Fibroblast of lung (primary cell): ENCODE measurements at regions not wholly inside any gene's neighbourhood (a gene's known extent, or its start where the extent isn't known, plus 50 kb on each side); places are given as distances from the start of the nearest gene placed in this dataset.

Experiments
- EZH2 ChIP-seq: IDR thresholded peaks from 2 replicates; pipeline ENCODE4 v1.5.1; 2012; ENCODE audit warnings: low read length, control low read depth, mild to moderate bottlenecking; ENCODE audit errors: missing control alignments
- TF ChIP-seq, protein P1 (sequence below), 2 donors: IDR thresholded peaks in 1 of 2; conservative IDR thresholded peaks in 1 of 2; 1 replicate in 1 of 2; 2 replicates in 1 of 2; pipeline ENCODE4 v1.5.1; 2011 to 2012; ENCODE audit warnings: low read length in 2 of 2, control low read depth in 1 of 2, inconsistent platforms in 1 of 2, low read depth in 1 of 2, mild to moderate bottlenecking in 1 of 2

DNA sequence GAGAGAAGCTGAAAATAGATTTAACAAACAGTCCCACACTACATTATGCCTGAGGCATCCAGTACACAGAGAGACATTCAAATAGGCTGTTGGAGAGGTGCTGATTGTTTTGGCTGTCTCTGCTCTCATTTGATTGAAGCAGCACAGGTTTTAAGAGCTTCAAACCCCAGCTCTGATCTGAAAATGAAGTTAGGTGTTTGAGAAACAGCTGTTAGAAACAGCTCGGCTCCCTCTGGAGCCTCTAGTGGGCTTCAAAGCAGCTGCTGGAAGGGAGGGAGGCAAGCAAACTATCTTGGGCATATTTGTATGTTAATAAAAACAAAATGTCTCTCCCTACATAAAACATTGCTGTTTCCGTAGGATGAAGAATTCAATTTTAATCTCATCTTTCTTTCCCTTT lies 607.3 kb upstream of the GOT2 start:
- TF ChIP-seq, protein P1, sequence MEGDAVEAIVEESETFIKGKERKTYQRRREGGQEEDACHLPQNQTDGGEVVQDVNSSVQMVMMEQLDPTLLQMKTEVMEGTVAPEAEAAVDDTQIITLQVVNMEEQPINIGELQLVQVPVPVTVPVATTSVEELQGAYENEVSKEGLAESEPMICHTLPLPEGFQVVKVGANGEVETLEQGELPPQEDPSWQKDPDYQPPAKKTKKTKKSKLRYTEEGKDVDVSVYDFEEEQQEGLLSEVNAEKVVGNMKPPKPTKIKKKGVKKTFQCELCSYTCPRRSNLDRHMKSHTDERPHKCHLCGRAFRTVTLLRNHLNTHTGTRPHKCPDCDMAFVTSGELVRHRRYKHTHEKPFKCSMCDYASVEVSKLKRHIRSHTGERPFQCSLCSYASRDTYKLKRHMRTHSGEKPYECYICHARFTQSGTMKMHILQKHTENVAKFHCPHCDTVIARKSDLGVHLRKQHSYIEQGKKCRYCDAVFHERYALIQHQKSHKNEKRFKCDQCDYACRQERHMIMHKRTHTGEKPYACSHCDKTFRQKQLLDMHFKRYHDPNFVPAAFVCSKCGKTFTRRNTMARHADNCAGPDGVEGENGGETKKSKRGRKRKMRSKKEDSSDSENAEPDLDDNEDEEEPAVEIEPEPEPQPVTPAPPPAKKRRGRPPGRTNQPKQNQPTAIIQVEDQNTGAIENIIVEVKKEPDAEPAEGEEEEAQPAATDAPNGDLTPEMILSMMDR (conservative IDR thresholded peaks at IDR 0.05 in 1 of 2, IDR thresholded peaks at IDR 0.05 in 1 of 2; ENCODE audit: low read depth in 1 of 2, low read length in 2 of 2) = peak in 1 of 2 donors; percentile 14
- no peak for TF ChIP-seq EZH2
